ENCODE measurements at regions not wholly inside any gene's neighbourhood (a gene's known extent, or its start where the extent isn't known, plus 50 kb on each side); places are given as distances from the start of the nearest gene placed in this dataset.
"Not testable (repeated sequence)": the region's sequence is repeated elsewhere in the genome, so short reads cannot be mapped to it uniquely, and the experiment has no call there.

DNA sequence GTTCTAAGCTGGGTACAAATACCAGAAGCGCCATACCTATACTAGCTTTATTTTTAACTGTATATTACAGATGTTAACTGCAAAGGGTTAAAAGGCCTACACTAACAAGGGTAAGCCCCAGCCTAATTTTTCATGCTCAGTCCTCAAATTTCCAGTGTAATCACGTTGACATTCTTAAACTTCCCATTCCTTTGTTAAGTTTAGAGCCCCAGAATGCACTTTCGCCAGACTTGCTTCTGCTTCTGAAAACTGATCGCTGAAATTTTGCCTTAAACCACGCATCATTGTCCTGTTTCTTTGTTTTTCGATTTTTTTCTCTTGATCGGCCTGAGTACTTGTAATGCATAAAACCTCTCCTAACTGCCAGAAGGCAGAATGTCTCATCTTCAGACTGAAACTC, 2141.9 kb upstream of the AGA start:
- DNase-seq (ENCODE audit: low read depth): no peak

DNA sequence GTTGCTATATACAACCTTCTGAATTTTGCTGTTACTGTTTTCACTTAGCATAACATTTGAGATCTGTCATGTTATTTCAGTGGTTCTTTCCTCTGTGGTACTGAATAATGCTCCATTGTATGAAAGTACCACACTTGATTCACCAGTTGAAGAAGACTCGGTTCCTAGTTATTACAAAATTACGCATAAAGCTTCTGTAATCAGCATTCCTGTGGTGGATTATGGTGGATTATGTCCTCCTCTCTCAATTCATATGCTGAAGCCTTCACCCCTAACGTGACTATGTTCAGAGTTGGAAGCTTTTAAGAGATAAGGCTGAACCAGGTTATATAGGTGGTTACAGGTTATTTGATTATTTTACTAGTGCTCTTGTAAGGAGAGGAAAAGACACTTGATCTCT, 2143.5 kb upstream of the AGA start:
- DNase-seq (ENCODE audit: low read depth): no peak

DNA sequence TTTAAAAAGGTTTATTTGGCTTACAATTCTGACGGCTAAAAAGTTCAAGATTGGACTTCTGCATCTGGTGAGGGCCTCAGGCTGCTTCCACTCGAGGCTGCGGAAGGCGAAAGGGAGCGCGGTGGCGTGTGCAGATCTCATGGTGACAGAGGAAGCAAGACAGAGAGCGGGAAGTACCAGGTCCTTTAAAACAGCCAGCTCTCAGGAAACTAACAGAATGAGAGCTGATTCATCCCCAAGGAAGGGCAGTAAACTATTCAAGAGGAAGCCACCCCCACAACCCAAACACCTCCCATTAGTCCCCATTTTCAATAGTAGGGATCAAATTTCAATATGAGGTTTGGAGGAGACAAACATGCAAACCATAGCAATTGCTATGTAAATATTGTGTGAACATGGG, 2144.2 kb upstream of the AGA start:
- no peak for DNase-seq (ENCODE audit: low read depth)

DNA sequence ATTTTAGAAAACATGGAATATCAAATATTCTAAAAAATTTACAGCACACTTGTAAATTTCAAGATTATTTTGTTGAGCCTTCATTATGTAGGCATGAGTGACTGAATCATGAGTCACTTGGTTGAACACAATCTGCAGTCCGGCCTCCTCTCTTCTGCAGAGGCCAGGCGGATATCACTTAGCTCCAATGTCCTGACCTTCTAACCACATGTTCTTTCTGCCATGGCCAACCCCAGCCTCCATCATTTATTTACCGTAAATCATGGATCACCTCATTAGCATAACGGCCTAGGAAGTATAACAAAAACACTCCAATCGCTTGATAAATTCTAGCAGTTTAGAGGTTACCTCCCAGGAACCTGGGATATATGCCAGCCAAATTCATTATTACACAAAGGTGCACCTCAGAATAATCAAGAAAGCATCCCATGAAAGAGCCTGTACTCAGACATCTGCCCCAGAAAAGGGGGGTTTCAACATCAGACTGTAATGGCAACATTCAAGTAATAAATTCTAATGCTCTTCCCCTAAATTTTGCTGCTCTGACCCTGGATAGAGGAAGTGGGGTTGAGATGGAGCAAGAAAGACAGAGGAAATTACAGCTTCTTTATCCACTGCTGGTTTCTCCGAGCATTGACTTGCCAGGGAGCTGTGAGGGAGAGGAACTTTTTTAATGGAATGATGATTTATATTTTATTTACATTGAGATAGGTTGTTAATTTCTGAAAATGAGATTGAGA, 2153.6 kb upstream of the AGA start:
- DNase-seq (ENCODE audit: low read depth): no peak

DNA sequence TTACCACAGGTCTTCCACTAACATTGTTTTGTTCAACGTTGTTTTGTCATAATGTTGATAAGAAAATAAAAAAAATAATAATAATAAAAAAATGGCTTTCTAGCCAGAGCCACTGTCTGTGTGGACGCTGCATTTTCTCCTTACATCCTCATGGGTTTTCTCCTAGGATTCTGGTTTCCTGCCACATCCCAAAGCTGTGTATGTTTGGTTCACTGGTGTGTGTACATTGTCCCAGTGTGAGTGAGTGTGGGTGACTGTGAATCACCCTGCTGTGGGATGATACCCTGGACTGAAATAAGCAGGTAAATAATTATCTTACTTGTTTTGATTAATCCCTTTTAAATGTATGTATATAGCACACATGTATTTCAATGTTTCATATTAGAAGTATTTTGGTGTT, 2154.4 kb upstream of the AGA start:
- no peak for DNase-seq (ENCODE audit: low read depth)

DNA sequence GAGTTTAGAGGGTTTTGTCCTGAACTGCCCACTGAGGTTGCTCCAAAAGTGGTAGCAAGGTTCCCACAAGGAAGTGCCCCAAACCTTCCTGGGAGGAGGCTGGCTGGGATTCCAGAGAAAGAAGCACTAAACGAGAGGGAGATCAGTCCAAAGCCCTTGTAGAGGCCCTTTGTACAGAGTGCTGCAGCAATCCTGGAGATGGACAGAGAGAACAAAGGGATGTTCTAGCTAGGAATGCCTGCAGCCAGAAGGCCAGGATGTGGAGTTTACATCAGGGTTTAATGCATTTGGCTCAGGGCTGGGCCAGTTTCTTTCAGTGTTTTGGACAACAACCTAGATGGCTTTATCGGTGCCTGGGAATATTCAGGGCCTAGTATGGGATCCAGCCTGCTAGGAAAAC, 2155.1 kb upstream of the AGA start:
- no peak for DNase-seq (ENCODE audit: low read depth)

DNA sequence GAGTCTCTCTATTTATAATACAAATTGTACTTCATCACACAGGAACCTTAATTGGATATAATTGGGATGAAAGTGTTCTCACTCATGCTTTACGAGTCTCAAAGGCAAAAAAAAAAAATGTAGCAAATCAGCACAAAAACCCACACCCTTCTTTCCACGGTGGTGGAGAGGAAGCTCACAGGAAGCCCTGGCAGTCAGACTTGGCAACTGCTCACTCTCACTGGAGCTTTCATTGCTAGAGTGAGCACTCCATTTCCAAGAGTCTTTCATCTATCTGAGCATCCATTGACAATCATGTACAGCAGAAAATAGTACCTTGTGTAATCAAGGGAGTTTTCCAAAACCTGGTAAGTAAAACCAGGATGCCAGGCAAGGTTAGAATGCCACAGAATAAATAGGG, 2159.4 kb upstream of the AGA start:
- DNase-seq (ENCODE audit: low read depth): no peak

DNA sequence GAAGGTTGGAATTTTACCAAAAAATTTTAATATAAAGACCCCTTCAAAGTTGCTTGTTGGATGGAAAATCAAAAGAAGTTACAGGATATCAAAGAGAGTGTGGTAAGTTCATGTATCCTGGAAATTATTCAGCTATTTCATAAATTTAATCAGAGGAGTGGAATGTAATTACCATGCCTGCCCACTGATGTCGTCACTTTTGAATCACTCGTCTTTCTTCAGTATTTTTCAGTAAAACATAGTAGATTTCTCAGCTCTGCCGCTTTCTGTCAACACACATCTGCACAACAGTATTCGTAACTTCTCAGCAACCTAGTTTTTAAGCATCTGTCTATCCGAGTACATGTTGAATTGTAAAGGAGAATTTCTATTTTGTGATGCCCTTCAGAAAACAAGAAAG, 2163.0 kb upstream of the AGA start:
- DNase-seq (ENCODE audit: low read depth): no peak

DNA sequence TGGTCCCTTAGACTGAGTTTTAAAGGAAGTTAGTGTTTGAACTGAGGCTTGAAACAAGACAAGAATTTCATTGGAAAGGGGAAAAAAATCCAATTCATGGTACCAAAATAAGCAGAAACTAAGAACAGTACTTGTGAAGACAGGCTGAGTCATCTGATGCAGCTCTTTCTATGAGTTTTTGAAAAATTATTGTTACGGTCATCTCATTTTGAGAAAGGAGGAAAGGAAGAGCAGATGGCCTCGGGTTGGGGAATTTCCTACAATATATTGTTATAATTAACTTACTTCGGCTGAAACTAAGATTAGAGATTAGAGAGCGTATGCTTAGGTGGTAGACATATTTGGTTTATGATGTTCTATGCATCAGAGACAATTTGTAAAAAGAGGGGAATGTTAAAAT, 2164.8 kb upstream of the AGA start:
- DNase-seq (ENCODE audit: low read depth): no peak

DNA sequence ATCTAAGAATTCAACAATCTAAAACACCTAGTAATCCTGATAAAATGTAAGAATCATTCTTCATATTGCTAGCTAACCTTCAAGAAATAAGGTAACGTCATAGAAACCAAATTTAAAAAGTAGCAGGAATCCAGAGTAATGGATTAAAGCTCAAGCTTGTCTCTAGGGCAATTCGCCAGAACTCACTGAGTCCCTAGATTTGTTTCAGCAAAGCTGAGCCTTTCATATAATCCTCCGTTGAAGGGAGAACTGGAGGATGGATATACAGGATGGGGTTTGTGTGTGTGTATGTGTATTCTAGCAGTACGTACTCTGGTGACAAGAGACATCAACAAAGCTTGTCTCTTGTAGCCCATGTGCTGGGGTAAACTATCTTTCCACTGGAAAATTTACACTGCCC, 2173.5 kb upstream of the AGA start:
- no peak for DNase-seq (ENCODE audit: low read depth)

DNA sequence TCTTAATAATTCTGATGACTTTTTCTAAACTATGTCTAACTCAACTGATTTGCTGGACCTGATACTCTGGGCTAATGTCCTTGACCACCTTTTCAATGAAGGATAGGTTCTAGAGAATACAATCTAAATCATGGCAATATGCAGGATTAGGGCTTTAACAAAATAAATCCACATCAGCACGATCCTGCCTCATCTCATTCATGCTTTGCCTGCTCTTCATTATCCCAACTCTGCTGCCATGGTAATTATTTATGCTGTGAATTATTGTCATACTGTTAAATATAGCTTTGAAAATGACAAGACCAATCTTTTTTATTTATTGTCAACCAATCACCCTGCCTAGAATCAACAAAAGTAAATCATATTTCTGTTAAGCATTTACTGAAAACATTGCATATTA, 2176.7 kb upstream of the AGA start:
- DNase-seq (ENCODE audit: low read depth): no peak

DNA sequence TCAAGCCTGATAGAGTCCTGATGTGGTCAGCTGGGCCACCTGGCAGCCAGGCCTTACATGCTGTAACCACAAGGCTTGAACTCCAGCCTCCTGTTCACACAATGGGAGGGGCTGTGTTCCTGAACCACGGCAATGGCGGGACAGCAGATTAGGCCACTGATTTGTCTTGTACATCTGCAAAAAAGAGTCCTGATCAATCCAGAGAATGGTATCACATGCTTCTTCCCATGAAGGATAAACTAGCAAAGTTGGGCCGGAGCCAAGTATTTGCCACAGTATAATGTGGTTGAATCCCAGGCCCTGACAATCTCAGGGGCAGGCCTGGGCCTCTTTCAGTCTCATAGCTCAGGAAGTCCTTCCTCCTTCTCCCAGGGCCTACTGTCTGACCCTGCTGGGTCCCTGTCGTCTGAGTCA, 2182.5 kb upstream of the AGA start:
- DNase-seq (ENCODE audit: low read depth): no peak

DNA sequence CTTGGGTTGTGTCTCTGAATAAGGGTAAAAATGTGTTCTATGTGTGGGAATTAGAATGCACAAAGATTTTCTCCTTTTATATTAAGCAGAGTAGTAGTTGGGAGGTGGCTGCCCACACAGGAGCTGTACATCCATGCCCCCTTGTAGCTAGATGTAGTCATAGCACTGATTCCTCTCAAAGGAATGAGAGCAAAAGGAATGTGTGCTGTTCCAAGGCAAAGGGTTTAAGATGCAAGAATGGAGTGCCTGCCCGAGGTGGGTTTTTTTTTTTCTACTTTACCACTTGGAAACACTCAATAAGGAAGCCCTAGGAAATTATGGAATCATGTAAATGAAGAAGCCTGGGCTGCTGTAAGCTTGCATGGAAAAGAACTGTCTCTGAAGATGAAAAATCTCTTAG, 2183.2 kb upstream of the AGA start:
- no peak for DNase-seq (ENCODE audit: low read depth)

DNA sequence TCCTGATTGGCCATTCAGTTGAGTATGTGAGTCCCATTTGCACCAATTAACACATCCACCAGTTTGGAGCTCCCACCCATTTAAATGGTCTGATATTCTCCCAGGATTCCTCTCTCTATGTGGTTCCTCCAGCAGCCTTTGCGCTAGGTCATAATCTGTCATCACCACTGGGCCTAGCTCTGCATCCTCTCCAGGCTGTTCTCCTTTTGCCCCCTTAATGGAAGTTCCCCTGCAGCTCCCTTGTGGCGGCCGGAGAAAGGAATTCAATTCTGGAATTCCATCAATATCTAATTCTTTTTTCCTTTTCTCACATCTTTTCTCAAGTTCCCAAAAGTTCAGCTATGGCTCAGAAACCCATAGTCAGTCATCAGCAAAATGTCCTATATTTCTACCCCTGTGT, 2184.4 kb upstream of the AGA start:
- DNase-seq (ENCODE audit: low read depth): no peak

DNA sequence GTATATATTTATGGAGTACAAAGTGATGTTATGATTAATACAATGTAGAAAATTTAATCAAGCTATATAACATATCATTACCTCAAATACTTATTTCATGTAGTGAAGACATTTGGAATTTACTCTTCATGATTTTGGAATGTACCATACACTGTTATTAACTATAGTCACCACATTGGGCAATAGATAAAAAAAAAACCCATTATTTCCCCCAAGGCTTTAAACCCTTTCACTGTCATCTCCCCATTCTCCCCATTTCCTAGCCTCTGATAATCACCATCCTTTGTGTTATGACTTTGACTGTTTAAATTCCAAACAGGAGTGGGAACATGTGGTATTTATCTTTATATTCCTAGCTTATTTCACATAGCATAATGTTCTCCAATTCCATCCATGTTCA, 2189.1 kb upstream of the AGA start:
- no peak for DNase-seq (ENCODE audit: low read depth)

DNA sequence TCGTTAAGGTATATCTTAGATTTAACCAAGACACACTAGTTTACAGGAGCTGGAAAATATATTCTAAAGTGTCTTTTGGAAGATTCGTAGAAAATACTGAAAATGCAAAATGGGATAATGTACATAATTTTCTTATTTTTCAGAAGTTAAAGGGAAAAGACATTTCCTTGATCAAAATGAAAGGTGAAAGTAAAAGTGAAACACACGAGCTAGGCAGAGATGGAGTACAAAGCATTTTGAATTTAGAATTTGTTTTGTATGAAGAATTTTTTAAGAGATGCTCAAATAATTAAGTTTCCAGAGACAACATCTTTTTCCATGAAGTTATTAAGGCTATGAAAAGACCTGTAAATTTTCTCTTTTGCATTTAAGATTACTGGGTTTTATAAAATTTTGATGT, 2192.6 kb upstream of the AGA start:
- DNase-seq (ENCODE audit: low read depth): no peak

DNA sequence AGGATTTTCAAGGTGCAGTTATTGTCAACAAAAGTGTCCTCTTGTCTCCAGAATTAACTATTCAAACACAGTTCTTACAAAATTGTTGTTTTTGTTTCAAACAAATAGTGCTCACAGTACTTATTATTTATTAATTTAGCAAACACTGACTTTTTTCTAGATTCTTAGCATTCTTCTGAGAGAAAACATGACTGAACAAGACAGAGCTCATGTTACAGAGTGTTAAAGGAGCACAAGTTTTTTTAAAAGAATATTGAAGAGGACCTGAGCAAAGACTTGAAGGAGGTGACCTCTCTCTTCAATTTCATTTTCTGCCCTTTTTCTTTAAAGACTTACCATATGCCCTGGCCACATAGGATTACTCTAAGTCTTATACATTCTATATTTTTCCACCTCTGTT, 2220.3 kb upstream of the AGA start:
- DNase-seq (ENCODE audit: low read depth): no peak

DNA sequence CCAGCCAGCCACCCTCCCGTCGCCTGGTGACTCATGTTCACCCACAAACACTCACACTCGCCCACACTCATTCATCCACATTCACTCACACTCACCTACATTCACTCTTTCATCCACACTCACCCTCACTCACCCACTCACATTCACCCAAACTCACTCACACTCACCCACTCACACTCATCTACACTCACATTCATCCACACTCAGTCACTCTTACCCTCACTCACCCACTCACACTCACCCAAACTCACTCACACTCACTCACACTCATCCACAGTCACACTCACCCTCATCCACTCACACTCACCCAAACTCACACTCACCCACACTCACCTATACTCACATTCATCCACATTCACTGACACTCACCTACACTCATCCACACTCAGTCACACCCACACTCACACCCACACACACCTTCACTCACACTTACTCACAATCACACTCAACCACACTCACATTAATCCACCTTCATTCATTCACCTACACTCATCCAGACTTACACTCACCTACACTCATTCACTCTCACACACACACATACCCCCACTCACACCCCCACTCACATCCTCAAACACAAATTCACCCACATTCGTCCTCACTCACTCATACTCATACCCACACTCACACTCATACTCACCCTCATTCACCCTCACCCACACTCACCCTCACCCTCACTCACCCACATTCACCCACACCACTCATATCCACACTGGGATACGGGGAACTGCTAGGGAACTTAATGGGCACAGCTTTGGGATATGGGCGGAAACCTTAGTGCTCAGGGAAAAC, 2221.6 kb upstream of the AGA start:
- DNase-seq (ENCODE audit: low read depth): no peak

DNA sequence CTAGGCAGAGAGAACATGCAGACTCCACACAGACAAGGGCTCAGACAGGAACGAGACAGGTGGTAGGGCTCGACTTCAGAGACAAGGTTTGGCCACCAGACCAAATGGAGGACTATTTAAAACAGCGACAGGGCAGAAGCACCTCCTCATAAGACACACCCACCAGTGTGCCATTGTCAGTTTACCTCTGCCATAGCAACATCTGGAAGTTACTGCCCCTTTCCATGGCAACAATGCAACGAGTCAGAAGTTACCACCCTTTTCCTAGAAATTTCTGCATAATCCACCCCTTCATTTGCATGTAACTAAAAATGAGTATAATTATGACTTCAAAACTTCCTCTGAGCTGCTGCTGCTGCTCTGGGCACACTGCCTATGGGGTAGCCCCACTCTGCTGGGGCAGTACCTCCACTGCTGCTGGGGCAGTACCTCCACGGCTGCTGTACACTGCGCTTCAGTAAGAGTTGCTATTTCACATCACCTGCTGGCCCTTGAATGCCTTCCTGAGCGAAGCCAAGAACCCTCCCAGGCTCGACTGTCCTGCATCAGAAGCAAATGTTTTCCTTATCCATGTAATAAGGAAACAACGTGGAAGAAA, 2222.3 kb upstream of the AGA start:
- no peak for DNase-seq (ENCODE audit: low read depth)

DNA sequence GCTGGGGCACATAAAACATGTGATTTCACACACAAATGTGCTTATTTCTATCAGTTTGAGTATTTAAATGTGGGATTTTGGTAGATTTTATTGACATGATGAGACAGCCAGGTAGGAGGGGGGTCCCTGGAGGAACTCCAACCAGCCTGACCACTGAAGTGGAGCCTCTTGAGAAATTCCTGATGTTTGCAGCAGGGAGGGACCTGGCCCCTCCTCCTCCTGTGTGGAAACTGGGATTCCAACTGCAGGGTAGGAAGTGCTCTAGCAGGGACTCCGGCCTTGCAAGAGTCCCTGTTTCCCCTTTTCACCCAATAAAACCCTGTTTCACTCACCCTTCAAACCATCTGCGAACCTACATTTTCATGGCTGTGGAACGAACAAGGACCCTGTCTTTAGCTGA, 2224.0 kb upstream of the AGA start:
- no peak for DNase-seq (ENCODE audit: low read depth)

DNA sequence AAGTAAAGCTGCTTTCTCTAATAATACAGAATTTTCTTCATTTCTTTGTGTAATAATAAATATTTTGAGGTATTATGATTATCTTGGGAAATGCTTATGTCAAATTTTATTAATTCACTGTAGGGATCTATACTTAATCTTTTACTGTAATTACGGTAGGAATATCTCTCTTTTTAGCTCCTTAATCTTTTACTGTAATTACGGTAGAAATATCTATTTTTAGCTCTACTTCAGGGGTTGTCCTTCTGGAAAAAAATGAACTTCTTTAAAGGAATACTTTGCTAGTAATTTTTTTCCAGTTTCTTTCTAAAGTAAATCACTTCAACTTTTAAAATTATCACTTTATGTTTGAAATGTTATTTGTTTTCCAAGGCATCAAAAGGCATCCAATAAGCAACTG, 2229.4 kb upstream of the AGA start:
- no peak for DNase-seq (ENCODE audit: low read depth)

DNA sequence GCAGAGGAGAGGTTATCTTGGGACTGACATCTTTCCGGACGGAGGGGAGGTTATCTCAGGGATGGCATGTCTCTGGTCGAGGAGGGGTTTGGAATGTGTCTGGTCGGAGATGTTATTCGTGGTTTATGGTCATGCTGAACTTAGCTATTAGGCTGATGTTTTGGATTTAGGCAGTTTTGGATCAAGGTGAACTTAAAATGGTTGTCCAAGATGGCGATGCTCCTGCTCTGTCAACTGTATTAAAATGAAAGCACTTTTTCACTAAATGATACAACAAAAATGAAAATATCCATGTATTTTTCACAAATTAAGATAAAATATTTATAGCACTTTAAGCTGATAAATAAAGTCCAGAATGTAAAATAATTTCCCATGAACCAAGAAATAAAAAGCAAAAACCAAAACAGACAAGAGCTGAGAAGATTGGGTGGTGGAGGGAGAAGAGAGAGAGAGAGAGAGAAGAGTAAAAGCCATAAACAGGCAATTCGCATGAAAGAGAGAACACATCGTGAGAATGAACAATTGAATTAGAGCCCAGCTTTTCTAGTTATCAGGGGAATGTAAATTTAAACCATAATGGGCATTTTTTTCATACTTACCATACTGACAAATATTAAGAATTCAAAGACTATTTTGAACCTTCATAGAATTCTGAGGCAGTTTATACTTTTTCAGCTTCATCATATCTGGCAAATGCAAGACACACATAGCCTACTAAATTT, 2236.0 kb upstream of the AGA start:
- DNase-seq (ENCODE audit: low read depth): no peak

DNA sequence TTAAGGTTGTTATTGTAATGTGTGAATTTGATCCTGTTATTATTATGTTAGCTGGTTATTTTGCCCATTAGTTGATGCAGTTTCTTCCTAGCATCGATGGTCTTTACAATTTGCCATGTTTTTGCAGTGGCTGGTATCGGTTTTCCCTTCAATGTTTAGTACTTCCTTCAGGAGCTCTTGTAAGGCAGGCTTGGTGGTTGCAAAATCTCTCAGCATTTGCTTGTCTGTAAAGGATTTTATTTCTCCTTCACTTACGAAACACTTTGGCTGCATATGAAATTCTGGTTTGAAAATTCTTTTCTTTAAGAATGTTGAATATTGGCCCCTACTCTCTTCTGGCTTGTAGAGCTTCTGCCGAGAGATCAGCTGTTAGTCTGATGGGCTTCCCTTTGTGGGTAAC, 2241.4 kb upstream of the AGA start:
- DNase-seq (ENCODE audit: low read depth): not testable (repeated sequence)

All from GM04504 (cell line).